ENCODE measurements at regions not wholly inside any gene's neighbourhood (a gene's known extent, or its start where the extent isn't known, plus 50 kb on each side); places are given as distances from the start of the nearest gene placed in this dataset.

GRCh38 chr20:7269452-7269851 is 502.0 kb downstream of the BMP2 start:
- TF ChIP-seq CTCF (IDR thresholded peaks at IDR 0.05) (no peak), POLR2A (IDR thresholded peaks at IDR 0.05) (no peak), EP300 (IDR thresholded peaks at IDR 0.05) (no peak)

All from tibial nerve (tissue), 4 donors.